ENCODE measurements at regions not wholly inside any gene's neighbourhood (a gene's known extent, or its start where the extent isn't known, plus 50 kb on each side); places are given as distances from the start of the nearest gene placed in this dataset.

DNA sequence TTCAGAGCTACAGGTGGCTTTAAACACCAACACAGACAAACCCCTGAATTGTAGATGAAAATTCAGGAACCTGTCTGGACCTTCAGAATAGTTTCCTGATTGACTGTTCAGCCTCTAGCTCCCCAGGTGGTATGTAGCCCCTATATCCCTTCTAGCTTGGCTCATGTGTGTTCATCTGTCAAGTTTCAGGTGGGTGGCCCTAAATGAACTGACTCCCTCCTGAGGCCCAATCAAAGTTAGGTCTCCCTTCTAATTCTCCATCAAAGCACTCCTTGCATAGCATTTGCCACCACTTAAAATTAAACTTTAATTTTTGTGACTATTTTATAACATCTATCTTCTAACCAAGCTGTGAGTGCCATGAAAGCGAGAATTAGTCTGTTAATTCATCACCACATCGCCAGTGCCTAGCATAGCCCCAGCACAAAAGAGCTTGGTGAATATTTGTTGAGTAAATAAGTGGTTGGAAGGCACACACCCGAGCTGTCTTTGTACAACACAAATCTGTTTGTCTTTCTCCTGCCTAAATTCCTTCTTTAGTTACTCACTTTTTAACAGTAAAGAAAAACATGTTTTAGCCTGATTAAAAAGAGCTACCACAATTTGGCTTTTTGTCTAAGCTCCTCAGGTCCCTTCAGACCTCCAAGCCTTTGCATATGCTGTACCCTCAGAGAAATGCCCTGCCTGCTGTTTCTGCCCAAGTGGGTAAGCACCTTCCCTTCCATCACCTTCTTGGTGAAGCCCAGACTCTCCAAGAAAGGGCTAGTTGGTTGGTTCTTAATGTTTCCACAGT, 138.1 kb upstream of the HMHB1 start (continued):
- TF ChIP-seq, protein P1, sequence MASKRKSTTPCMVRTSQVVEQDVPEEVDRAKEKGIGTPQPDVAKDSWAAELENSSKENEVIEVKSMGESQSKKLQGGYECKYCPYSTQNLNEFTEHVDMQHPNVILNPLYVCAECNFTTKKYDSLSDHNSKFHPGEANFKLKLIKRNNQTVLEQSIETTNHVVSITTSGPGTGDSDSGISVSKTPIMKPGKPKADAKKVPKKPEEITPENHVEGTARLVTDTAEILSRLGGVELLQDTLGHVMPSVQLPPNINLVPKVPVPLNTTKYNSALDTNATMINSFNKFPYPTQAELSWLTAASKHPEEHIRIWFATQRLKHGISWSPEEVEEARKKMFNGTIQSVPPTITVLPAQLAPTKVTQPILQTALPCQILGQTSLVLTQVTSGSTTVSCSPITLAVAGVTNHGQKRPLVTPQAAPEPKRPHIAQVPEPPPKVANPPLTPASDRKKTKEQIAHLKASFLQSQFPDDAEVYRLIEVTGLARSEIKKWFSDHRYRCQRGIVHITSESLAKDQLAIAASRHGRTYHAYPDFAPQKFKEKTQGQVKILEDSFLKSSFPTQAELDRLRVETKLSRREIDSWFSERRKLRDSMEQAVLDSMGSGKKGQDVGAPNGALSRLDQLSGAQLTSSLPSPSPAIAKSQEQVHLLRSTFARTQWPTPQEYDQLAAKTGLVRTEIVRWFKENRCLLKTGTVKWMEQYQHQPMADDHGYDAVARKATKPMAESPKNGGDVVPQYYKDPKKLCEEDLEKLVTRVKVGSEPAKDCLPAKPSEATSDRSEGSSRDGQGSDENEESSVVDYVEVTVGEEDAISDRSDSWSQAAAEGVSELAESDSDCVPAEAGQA (IDR thresholded peaks at IDR 0.05; ENCODE audit: low read depth) = no peak
- TF ChIP-seq, protein P1 (CRISPR knock-in tag; IDR thresholded peaks at IDR 0.05; ENCODE audit: borderline replicate concordance) = no peak
- no peak for TF ChIP-seq DNMT1 (CRISPR knock-in tag; IDR thresholded peaks at IDR 0.05)
- TF ChIP-seq MED8 (CRISPR knock-in tag; IDR thresholded peaks at IDR 0.05; ENCODE audit: insufficient replicate concordance) = no peak
- TF ChIP-seq RFX3 (CRISPR knock-in tag; IDR thresholded peaks at IDR 0.05) = no peak
- TF ChIP-seq ZBTB7A (CRISPR knock-in tag; IDR thresholded peaks at IDR 0.05) = no peak
- no peak for TF ChIP-seq WIZ (CRISPR knock-in tag; IDR thresholded peaks at IDR 0.05)
- TF ChIP-seq SNRNP70 (IDR thresholded peaks at IDR 0.05; ENCODE audit: low read depth, low read length) = no peak
- 0 out of 2 replicates have a peak, but pooled peaks have one; percentile 23 for TF ChIP-seq RCOR2 (CRISPR knock-in tag; IDR thresholded peaks at IDR 0.05)
- no peak for TF ChIP-seq FIP1L1 (IDR thresholded peaks at IDR 0.05; ENCODE audit: borderline replicate concordance, insufficient read depth, low read depth, low read length)
- TF ChIP-seq, protein P2, sequence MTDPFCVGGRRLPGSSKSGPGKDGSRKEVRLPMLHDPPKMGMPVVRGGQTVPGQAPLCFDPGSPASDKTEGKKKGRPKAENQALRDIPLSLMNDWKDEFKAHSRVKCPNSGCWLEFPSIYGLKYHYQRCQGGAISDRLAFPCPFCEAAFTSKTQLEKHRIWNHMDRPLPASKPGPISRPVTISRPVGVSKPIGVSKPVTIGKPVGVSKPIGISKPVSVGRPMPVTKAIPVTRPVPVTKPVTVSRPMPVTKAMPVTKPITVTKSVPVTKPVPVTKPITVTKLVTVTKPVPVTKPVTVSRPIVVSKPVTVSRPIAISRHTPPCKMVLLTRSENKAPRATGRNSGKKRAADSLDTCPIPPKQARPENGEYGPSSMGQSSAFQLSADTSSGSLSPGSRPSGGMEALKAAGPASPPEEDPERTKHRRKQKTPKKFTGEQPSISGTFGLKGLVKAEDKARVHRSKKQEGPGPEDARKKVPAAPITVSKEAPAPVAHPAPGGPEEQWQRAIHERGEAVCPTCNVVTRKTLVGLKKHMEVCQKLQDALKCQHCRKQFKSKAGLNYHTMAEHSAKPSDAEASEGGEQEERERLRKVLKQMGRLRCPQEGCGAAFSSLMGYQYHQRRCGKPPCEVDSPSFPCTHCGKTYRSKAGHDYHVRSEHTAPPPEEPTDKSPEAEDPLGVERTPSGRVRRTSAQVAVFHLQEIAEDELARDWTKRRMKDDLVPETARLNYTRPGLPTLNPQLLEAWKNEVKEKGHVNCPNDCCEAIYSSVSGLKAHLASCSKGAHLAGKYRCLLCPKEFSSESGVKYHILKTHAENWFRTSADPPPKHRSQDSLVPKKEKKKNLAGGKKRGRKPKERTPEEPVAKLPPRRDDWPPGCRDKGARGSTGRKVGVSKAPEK (CRISPR knock-in tag; IDR thresholded peaks at IDR 0.05; ENCODE audit: borderline replicate concordance) = no peak
- peak; percentile 24; the same call in 1 of the 2 replicates for TF ChIP-seq FOXK1 (CRISPR knock-in tag; IDR thresholded peaks at IDR 0.05; ENCODE audit: borderline replicate concordance, low read depth)
- no peak for TF ChIP-seq CREB1 (IDR thresholded peaks at IDR 0.05)
- peak; percentile 36; the same call in 1 of the 2 replicates for TF ChIP-seq CREB1 (CRISPR knock-in tag; IDR thresholded peaks at IDR 0.05)
- TF ChIP-seq NONO (IDR thresholded peaks at IDR 0.05) = no peak
- TF ChIP-seq NONO (CRISPR knock-in tag; conservative IDR thresholded peaks at IDR 0.05) = no peak
- TF ChIP-seq ZNF451 (CRISPR knock-in tag; IDR thresholded peaks at IDR 0.05) = no peak
- no peak for TF ChIP-seq HOXA5 (CRISPR knock-in tag; IDR thresholded peaks at IDR 0.05)
- TF ChIP-seq, protein P3, sequence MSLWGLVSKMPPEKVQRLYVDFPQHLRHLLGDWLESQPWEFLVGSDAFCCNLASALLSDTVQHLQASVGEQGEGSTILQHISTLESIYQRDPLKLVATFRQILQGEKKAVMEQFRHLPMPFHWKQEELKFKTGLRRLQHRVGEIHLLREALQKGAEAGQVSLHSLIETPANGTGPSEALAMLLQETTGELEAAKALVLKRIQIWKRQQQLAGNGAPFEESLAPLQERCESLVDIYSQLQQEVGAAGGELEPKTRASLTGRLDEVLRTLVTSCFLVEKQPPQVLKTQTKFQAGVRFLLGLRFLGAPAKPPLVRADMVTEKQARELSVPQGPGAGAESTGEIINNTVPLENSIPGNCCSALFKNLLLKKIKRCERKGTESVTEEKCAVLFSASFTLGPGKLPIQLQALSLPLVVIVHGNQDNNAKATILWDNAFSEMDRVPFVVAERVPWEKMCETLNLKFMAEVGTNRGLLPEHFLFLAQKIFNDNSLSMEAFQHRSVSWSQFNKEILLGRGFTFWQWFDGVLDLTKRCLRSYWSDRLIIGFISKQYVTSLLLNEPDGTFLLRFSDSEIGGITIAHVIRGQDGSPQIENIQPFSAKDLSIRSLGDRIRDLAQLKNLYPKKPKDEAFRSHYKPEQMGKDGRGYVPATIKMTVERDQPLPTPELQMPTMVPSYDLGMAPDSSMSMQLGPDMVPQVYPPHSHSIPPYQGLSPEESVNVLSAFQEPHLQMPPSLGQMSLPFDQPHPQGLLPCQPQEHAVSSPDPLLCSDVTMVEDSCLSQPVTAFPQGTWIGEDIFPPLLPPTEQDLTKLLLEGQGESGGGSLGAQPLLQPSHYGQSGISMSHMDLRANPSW (CRISPR knock-in tag; IDR thresholded peaks at IDR 0.05; ENCODE audit: borderline replicate concordance) = no peak

All from HepG2 (cell line).